GM21390 (cell line): ENCODE measurements at regions not wholly inside any gene's neighbourhood (a gene's known extent, or its start where the extent isn't known, plus 50 kb on each side); places are given as distances from the start of the nearest gene placed in this dataset.
A peak's percentile ranks its signal among the peaks of the same experiment; 100 is the strongest.

Experiments used
- ATAC-seq: cut with Tn5 transposase; IDR thresholded peaks from one replicate; pipeline ENCODE4 v1.9.1; 2021; ENCODE audit not compliant: unreplicated experiment

DNA sequence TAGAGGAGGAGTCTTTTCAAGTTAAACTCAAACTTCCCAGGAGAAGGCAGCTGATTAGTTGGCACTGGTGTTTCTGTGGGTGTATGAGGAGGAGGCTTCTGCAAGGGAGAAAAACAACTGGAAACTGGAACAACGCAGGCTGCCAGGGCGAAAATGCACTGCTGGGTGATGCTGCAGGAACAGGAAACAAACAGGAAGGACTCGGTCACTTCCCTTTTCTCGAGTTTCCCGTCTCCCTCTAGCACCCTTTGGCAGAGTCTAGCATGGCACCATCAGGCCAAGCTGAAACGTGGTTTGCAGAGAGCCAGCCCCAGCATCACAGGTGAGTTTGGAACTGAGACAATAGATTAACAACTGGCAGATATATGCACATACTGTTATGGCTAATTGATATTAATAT, 77.5 kb upstream of the CAST start:
- ATAC-seq, result no peak

DNA sequence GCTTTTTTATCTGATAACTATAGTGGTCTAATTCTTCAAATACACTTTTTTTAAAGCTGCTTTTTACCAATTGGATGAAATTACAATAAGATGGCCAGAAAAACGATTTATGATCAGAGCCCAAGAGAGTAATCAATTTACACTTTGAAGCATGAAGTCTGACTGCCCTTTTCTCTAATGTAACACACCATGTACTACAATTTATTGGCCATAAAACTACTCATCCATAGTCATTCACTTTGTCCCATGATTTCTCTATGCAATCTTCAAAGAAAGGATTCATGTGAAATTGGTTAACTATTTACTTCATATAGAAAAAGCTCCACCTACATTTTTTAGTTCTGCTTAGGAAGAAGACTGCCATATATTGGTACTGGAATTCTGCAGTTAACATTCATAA, 73.6 kb upstream of the CAST start:
- no peak for ATAC-seq

DNA sequence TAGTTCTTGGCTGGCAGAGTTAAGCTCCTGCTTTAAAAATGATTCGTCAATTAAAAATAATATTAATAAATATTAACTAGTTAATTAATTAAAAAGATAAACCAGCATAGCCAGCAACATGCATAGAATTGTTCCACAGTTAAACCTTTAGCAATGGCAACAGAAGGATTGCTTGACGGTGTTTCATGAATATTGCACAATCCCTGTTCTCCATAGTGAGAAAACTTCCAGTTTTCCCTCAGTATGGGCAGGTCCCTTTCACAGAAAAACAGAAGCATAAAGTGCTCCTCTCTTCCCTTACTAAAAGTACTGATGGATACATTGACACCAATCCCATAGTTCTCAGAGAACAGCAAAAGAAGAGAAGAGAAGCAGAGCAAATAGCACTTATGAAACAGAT, 71.4 kb upstream of the CAST start:
- ATAC-seq, result no peak

GRCh38 chr5:96595300-96596090, 66.7 kb upstream of the CAST start:
- ATAC-seq, result peak; percentile 49

- ATAC-seq, result no peak
These were observed 64.6 kb upstream of the CAST start for GRCh38 chr5:96597438-96598020.

DNA sequence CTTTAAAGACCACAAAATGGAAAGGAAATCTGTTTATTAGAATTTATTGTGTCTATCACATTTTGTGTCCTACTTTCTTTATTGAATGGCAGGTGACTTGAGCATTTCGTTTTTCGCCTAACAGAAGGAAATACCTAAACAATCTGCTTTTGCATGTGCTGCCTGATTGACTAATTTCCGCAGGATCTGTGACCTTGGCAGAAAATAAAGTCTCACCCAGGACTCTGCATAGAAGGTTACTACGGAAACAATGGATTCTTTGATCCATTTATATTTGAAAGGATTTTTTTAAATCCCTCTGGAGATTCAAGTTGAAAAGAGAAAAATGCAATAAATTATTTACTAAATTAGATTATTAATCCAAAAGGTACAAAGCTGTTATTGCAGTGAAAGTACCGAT, 61.0 kb upstream of the CAST start:
- no peak for ATAC-seq

DNA sequence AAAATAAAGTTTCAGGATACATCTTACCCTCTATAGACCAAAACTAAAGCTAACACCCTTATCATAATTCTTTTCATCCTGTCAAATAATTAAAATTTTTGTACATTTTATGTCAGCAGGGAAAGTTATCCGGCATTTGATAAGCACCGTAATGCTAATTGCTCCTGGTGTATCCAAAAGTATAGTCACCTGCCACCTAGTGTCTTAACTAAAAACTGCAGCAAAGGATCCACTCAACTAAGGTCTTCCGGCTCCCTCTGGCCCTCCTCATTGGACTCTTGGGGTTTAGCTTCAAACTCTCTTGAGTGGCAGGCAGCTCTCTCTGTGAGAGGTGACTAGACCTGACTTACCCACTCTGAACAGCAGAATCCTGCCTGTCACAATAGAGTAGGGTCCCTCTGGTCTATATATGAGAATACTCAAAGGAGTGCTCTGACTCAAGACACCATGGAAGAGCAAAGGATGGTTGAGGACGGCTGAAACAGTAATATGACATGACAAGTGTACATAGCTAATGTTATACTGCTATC, 60.4 kb upstream of the CAST start:
- peak; percentile 93 for ATAC-seq

DNA sequence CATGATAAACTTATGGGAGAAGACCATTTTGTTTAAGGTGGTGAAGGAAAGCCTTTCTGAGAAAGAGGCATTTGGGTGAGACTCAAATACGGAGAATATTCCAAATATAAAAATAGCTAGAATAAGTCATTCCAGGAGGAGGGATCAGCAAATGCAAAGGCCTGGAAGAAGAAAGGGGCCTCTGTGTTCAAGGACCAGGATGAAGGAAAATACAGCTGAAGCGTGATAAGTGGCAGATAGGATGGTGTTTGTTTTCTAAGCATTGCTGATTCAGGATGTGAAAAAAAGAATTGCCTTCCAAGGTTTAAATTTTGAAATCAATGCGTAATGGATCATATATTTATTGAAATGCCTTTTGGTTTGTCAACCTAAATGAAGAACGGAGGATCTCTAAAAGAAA, 59.4 kb upstream of the CAST start:
- no peak for ATAC-seq

- no peak for ATAC-seq
These were observed 56.9 kb upstream of the CAST start for GRCh38 chr5:96605144-96605837.

DNA sequence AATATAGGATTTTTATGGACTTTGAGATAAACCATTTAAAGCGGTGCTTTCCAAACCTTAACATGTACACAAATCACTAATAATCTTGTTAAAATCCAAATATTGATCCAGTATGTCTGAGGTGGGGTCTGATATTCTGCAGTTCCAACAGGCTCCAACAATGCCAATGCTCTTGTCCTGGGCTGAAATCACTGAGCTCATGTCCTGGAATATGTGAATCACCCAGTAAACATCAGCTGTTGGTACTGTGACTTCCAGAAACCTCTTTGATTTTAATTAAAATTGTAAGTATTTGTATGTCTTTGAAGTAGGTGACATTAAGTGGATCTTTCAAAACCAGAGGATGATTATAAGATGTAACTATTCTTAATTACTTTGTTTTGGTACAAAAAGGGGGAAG, 52.8 kb upstream of the CAST start:
- no peak for ATAC-seq

- ATAC-seq, result no peak
These were observed 51.4 kb upstream of the CAST start for GRCh38 chr5:96610747-96611146.

DNA sequence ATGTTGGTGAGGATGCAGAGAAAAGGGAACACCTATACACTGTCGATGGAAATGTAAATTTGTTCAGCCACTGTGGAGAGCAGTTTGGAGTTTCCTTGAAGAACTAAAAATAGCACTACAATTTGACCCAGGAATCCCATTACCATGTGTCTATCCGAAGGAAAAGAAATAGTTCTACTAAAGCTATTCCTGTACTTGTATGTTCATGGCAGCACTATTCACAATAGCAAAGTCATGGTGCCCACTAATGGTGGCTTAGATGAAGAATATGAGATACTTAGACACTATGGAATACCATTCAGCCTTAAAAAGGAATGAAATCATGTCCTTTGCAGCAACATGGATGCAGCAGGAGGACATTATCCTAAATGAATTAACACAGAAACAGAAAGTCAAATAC, 50.2 kb upstream of the CAST start:
- no peak for ATAC-seq
